ENCODE measurements at regions not wholly inside any gene's neighbourhood (a gene's known extent, or its start where the extent isn't known, plus 50 kb on each side); places are given as distances from the start of the nearest gene placed in this dataset.
"Not testable (repeated sequence)": the region's sequence is repeated elsewhere in the genome, so short reads cannot be mapped to it uniquely, and the experiment has no call there.

DNA sequence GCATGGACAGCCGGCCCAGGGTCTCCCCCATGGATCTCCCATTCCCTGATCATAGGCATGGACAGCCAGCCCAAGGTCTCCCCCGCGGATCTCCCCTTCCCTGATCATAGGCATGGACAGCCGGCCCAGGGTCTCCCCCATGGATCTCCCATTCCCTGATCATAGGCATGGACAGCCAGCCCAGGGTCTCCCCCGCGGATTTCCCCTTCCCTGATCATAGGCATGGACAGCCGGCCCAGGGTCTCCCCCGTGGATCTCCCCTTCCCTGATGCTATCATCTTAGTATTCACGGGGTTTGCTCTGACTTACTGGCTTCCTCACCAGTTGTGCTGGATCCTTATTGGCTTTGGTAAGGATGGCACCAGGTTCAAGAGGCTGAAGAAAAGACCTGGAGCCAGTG, 769.4 kb upstream of the TPTE start:
- TF ChIP-seq CTCF, POLR2A (IDR thresholded peaks at IDR 0.05): not testable (repeated sequence)
